Vagina (tissue), 2 donors: ENCODE measurements at regions not wholly inside any gene's neighbourhood (a gene's known extent, or its start where the extent isn't known, plus 50 kb on each side); places are given as distances from the start of the nearest gene placed in this dataset.

ENCODE experiments used
- DNase-seq, 2 donors: peaks; one replicate each; pipeline ENCODE4 v3.0.0-alpha.2; 2017; ENCODE audit errors: extremely low spot score in 2 of 2
- H3K27ac ChIP-seq: fragments of 200-600 bp; sonication (generic); one replicate; pipeline ENCODE4 v1.5.1; 2019
- H3K27me3 ChIP-seq: fragments of 200-600 bp; sonication (generic); one replicate; pipeline ENCODE4 v1.5.1; 2019
- H3K36me3 ChIP-seq, 2 donors: fragments of 200-600 bp; sonication (generic); one replicate each; pipeline ENCODE4 v1.5.1; 2017 to 2019
- H3K4me1 ChIP-seq: fragments of 200-600 bp; sonication (generic); one replicate; pipeline ENCODE4 v1.5.1; 2019
- H3K4me3 ChIP-seq, 2 donors: fragments of 200-600 bp; sonication (generic); 1 replicate in 1 of 2; 2 replicates in 1 of 2; pipeline ENCODE4 v1.5.1; 2016 to 2019
- H3K9me3 ChIP-seq: fragments of 200-600 bp; sonication (generic); one replicate; pipeline ENCODE4 v1.5.1; 2019
- CTCF ChIP-seq, 3 experiments: fragments of 450-650 bp in 2 of 3; fragments of 200-600 bp in 1 of 3; sonication (generic) in 1 of 3; IDR thresholded peaks; one replicate each; pipeline ENCODE4 v1.5.1; 2017 to 2019; ENCODE audit warnings: antibody characterized with exemption in 3 of 3, mild to moderate bottlenecking in 2 of 3, moderate library complexity in 2 of 3
- POLR2A ChIP-seq, 2 donors: fragments of 450-650 bp; IDR thresholded peaks; one replicate each; pipeline ENCODE4 v1.6.1; 2017; ENCODE audit warnings: antibody characterized with exemption in 2 of 2, mild to moderate bottlenecking in 2 of 2, moderate library complexity in 2 of 2
- POLR2AphosphoS5 ChIP-seq, 2 donors: sonication (generic); formaldehyde crosslinking; IDR thresholded peaks; one replicate each; pipeline ENCODE4 v1.9.0; 2017; ENCODE audit warnings: antibody characterized with exemption in 2 of 2, mild to moderate bottlenecking in 2 of 2, low read depth in 1 of 2; ENCODE audit not compliant: insufficient read depth in 1 of 2
- intact Hi-C: fragments of 100-400 bp; cut with DNase I; formaldehyde crosslinking; loops from one replicate; pipeline ENCODE4 v1.15.1; 2023

- Histone ChIP-seq H3K9me3 (no peaks in the 10 kb centered on the region), H3K27me3 (no peaks in the 10 kb centered on the region), H3K27ac (no peak overlapping the region), H3K4me1 (no peaks in the 10 kb centered on the region), H3K36me3 (no peaks in the 10 kb centered on the region), H3K4me3 (no peak overlapping the region)
- DNase-seq = no peak
- intact Hi-C loops = no loop called here
- TF ChIP-seq POLR2A (IDR thresholded peaks at IDR 0.05) = no peak
- no peak for TF ChIP-seq POLR2AphosphoS5 (IDR thresholded peaks at IDR 0.05; ENCODE audit: insufficient read depth in 1 of 2, low read depth in 1 of 2)
- TF ChIP-seq CTCF (IDR thresholded peaks at IDR 0.05) = no peak
These were observed 101.5 kb downstream of the JCAD start for GRCh38 chr10:29957907-29958331.

- Histone ChIP-seq H3K4me1 (no peaks in the 10 kb centered on the region), H3K36me3 (no peaks in the 10 kb centered on the region), H3K9me3 (no peaks in the 10 kb centered on the region), H3K27me3 (no peaks in the 10 kb centered on the region), H3K27ac (no peak overlapping the region), H3K4me3 (no peak overlapping the region)
- DNase-seq = no peak
- TF ChIP-seq POLR2AphosphoS5 (IDR thresholded peaks at IDR 0.05; ENCODE audit: insufficient read depth in 1 of 2, low read depth in 1 of 2) (no peak), POLR2A (IDR thresholded peaks at IDR 0.05) (no peak), CTCF (IDR thresholded peaks at IDR 0.05) (no peak)
- intact Hi-C loops = no loop called here
These were observed 102.2 kb downstream of the JCAD start for GRCh38 chr10:29957236-29957635.

- no peaks in the 10 kb centered on the region for H3K9me3 ChIP-seq
- DNase-seq = no peak
- TF ChIP-seq POLR2AphosphoS5 (IDR thresholded peaks at IDR 0.05; ENCODE audit: insufficient read depth in 1 of 2, low read depth in 1 of 2) = no peak
- no peak for TF ChIP-seq CTCF (IDR thresholded peaks at IDR 0.05)
- TF ChIP-seq POLR2A (IDR thresholded peaks at IDR 0.05) = no peak
- H3K27me3 ChIP-seq = no peaks in the 10 kb centered on the region
- no peaks in the 10 kb centered on the region for H3K36me3 ChIP-seq
- H3K4me1 ChIP-seq = peaks cover 5% of the 10 kb centered on the region
- intact Hi-C loops = no loop called here
- H3K27ac ChIP-seq = no peak overlapping the region
- no peak overlapping the region for H3K4me3 ChIP-seq
These were observed 103.0 kb downstream of the JCAD start for GRCh38 chr10:29956335-29956924.

- Histone ChIP-seq H3K4me3 (no peak overlapping the region), H3K9me3 (no peaks in the 10 kb centered on the region), H3K27me3 (no peaks in the 10 kb centered on the region), H3K4me1 (peaks cover 10% of the 10 kb centered on the region), H3K36me3 (no peaks in the 10 kb centered on the region), H3K27ac (no peak overlapping the region)
- no peak for TF ChIP-seq POLR2A (IDR thresholded peaks at IDR 0.05)
- intact Hi-C loops = no loop called here
- no peak for DNase-seq
These were observed 104.0 kb downstream of the JCAD start for GRCh38 chr10:29955329-29955935.

GRCh38 chr10:29951441-29951931 is 107.9 kb downstream of the JCAD start:
- no peak overlapping the region for H3K27ac ChIP-seq
- DNase-seq = peak; percentile 84 to 95
- H3K9me3 ChIP-seq = no peaks in the 10 kb centered on the region
- no peaks in the 10 kb centered on the region for H3K36me3 ChIP-seq
- no peak overlapping the region for H3K4me3 ChIP-seq
- peaks cover 28% of the 10 kb centered on the region for H3K4me1 ChIP-seq
- no peaks in the 10 kb centered on the region for H3K27me3 ChIP-seq
- intact Hi-C loops = no loop called here
- TF ChIP-seq POLR2A (IDR thresholded peaks at IDR 0.05) (no peak), CTCF (IDR thresholded peaks at IDR 0.05) (no peak), POLR2AphosphoS5 (IDR thresholded peaks at IDR 0.05; ENCODE audit: insufficient read depth in 1 of 2, low read depth in 1 of 2) (no peak)
